AG09319 (cell line): ENCODE measurements at regions not wholly inside any gene's neighbourhood (a gene's known extent, or its start where the extent isn't known, plus 50 kb on each side); places are given as distances from the start of the nearest gene placed in this dataset.

Experiments used
- DNase-seq: peaks from one replicate; pipeline ENCODE4 v3.0.0-alpha.2; 2010; ENCODE audit warnings: low read depth; ENCODE audit errors: extremely low read depth
- CTCF ChIP-seq: IDR thresholded peaks from 2 replicates; pipeline ENCODE4 v1.5.1; 2011; ENCODE audit warnings: low read depth, mild to moderate bottlenecking, inconsistent platforms, low read length, moderate library complexity

GRCh38 chr4:7121866-7122653 lies 54.2 kb upstream of the GRPEL1 start:
- no peak for TF ChIP-seq CTCF

GRCh38 chr4:7121174-7121573 lies 53.3 kb upstream of the GRPEL1 start:
- no peak for DNase-seq
- no peak for TF ChIP-seq CTCF

More at GRCh38 chr4:7121866-7122653, 54.2 kb upstream of the GRPEL1 start:
- DNase-seq: no peak

- no peak for DNase-seq
- no peak for TF ChIP-seq CTCF
Measured at GRCh38 chr4:7120341-7120740, 52.5 kb upstream of the GRPEL1 start.

- no peak for TF ChIP-seq CTCF
- no peak for DNase-seq
Measured at GRCh38 chr4:7118013-7118832, 50.4 kb upstream of the GRPEL1 start.
